HG02981 (cell line): ENCODE measurements at regions not wholly inside any gene's neighbourhood (a gene's known extent, or its start where the extent isn't known, plus 50 kb on each side); places are given as distances from the start of the nearest gene placed in this dataset.

Experiments used
- ATAC-seq: cut with Tn5 transposase; IDR thresholded peaks from one replicate; pipeline ENCODE4 v1.9.1; 2021; ENCODE audit warnings: mild to moderate bottlenecking, moderate library complexity; ENCODE audit not compliant: unreplicated experiment

- ATAC-seq, result no peak
Measured at GRCh38 chr16:49003992-49004391, 277.6 kb downstream of the CBLN1 start.

- no peak for ATAC-seq
Measured at GRCh38 chr16:49003022-49003421, 278.6 kb downstream of the CBLN1 start.

- ATAC-seq, result no peak
Measured at GRCh38 chr16:49000594-49000993, 281.0 kb downstream of the CBLN1 start.

GRCh38 chr16:48999508-48999907, 282.1 kb downstream of the CBLN1 start:
- no peak for ATAC-seq

- no peak for ATAC-seq
Measured at GRCh38 chr16:48999044-48999443, 282.6 kb downstream of the CBLN1 start.

- no peak for ATAC-seq
Measured at GRCh38 chr16:48997946-48998345, 283.7 kb downstream of the CBLN1 start.

- no peak for ATAC-seq
Measured at GRCh38 chr16:48997081-48997615, 284.5 kb downstream of the CBLN1 start.

GRCh38 chr16:48978501-48978900, 303.1 kb downstream of the CBLN1 start:
- no peak for ATAC-seq

GRCh38 chr16:48972236-48972635, 309.4 kb downstream of the CBLN1 start:
- no peak for ATAC-seq

- no peak for ATAC-seq
Measured at GRCh38 chr16:48971571-48972077, 310.0 kb downstream of the CBLN1 start.

- ATAC-seq, result no peak
Measured at GRCh38 chr16:48970216-48970615, 311.4 kb downstream of the CBLN1 start.

- no peak for ATAC-seq
Measured at GRCh38 chr16:48969611-48970010, 312.0 kb downstream of the CBLN1 start.

GRCh38 chr16:48965386-48965785, 316.3 kb downstream of the CBLN1 start:
- no peak for ATAC-seq

- ATAC-seq, result no peak
Measured at GRCh38 chr16:48963901-48964615, 317.6 kb downstream of the CBLN1 start.

GRCh38 chr16:48963306-48963705, 318.3 kb downstream of the CBLN1 start:
- ATAC-seq, result no peak

- ATAC-seq, result no peak
Measured at GRCh38 chr16:48961546-48961945, 320.1 kb downstream of the CBLN1 start.

GRCh38 chr16:48960830-48961229, 320.8 kb downstream of the CBLN1 start:
- ATAC-seq, result no peak

GRCh38 chr16:48959747-48960146, 321.9 kb downstream of the CBLN1 start:
- ATAC-seq, result no peak

GRCh38 chr16:48959204-48959603, 322.4 kb downstream of the CBLN1 start:
- no peak for ATAC-seq

GRCh38 chr16:48958681-48959080, 323.0 kb downstream of the CBLN1 start:
- ATAC-seq, result no peak

GRCh38 chr16:48956620-48957019, 325.0 kb downstream of the CBLN1 start:
- ATAC-seq, result no peak

GRCh38 chr16:48955837-48956236, 325.8 kb downstream of the CBLN1 start:
- ATAC-seq, result no peak
